Urothelium cell line (cell line): ENCODE measurements at regions not wholly inside any gene's neighbourhood (a gene's known extent, or its start where the extent isn't known, plus 50 kb on each side); places are given as distances from the start of the nearest gene placed in this dataset.
"Not testable (repeated sequence)": the region's sequence is repeated elsewhere in the genome, so short reads cannot be mapped to it uniquely, and the experiment has no call there.

Experiments
- DNase-seq: peaks from one replicate; pipeline ENCODE4 v3.0.0; 2011; ENCODE audit warnings: low spot score, mixed read lengths
- FAIRE-seq: peaks from 2 replicates; lab custom pipeline; 2011; peaks lifted over from hg19 to GRCh38; lab: Jason Lieb, UNC

- DNase-seq = no peak
- no peak for FAIRE-seq
These were observed 717.4 kb upstream of the SPRY2 start for GRCh38 chr13:81058211-81058915.

DNA sequence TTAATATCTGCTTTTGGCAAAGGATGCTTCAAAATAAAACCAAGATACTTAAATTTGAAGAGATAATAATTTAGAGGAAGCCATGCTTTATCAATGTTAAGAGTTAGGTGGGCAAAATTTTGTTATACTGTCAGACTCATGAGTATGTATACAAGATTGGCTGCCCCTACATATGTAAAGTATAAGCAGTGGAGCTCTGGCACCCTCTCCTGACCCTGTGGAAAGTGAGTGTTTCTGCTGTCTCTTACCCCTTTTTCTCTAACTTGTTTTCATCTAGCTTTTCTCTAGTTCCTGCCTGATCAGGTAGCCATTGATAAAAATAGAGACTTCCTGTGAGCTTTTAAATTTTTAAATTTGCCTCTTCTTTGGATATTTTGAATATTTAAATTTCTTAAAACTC is 710.9 kb upstream of the SPRY2 start:
- FAIRE-seq (no peak), DNase-seq (no peak)

DNA sequence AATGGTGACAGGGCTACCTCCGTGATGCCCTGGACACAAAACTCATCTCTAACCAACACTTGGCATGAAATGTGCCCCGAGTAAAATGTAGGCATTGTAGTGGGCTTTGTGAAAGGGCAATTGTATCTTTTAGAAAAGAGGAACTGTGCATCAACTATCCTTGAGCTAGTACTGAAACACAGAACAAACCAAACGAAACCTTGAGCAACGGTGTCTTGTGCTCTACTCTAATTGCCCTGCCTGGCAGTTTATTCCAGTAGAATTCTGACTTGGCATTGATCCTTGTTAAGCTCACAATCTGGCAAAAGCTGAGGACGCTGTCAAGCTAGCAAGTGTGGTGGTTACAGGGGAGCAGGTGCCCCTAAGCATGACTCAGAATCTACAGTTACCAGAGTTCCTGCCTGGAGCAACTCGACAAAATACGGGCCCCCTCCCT is 707.1 kb upstream of the SPRY2 start:
- DNase-seq (no peak), FAIRE-seq (no peak)

DNA sequence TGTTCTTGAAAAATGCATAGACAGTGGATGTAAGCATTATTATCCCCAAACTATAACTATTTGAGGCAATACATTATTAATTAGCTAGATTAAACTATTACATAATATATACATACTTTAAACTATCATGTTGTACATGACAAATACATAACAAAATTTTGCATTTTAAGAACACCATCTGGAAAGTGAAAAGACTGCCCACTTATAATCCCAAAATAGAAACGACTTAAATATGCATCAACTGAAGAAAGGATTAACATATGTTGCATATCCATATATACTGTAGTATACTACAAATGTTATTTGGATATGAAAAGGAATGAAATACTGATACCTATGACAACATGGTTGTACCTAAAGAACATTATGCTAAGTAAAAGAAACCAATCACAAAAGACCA is 700.8 kb upstream of the SPRY2 start:
- no peak for FAIRE-seq
- no peak for DNase-seq

DNA sequence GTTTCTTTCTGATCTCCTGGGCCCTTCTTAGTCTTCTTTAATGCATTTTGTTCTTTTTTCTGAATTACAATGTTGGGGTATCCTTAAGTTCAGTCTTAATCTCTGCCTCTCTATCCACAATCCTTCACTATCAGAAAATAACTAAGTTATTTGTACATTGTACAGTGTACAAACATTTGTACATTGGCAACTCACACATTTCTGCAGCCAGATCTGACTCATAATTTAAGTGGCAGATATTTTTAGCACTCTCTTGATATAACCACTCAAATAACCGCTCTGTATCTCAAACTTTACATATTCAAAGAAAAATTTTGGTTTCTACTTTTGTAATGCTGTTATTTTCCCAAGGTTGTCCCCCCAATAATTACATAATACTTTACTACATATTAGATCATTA is 691.1 kb upstream of the SPRY2 start:
- FAIRE-seq (no peak), DNase-seq (no peak)

GRCh38 chr13:81025091-81025490 is 684.2 kb upstream of the SPRY2 start:
- no peak for FAIRE-seq

GRCh38 chr13:81021284-81021840 is 680.4 kb upstream of the SPRY2 start:
- FAIRE-seq = no peak

More at GRCh38 chr13:81025091-81025490, 684.2 kb upstream of the SPRY2 start:
- DNase-seq = no peak

DNA sequence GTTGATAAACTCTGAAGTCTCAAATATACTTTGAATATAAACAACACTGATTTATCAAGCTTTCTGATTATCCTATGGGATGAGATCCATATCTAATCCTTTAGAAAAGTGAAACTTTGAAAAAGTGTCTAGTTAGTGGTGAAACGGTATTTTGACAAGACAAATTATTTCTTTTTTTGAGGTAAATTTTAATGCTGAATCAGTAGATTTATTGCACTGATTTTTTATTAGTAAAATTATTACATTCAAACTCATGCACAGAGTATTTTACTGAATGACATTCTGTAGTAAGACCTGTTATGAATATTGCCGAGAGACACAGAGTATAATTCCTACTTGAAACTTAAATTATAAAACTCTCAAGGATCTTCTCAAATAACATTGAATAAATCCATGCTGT is 679.1 kb upstream of the SPRY2 start:
- no peak for FAIRE-seq
- DNase-seq = no peak

More at GRCh38 chr13:81021284-81021840, 680.4 kb upstream of the SPRY2 start:
- DNase-seq = no peak

GRCh38 chr13:81018936-81019335 is 678.0 kb upstream of the SPRY2 start:
- no peak for DNase-seq
- no peak for FAIRE-seq

DNA sequence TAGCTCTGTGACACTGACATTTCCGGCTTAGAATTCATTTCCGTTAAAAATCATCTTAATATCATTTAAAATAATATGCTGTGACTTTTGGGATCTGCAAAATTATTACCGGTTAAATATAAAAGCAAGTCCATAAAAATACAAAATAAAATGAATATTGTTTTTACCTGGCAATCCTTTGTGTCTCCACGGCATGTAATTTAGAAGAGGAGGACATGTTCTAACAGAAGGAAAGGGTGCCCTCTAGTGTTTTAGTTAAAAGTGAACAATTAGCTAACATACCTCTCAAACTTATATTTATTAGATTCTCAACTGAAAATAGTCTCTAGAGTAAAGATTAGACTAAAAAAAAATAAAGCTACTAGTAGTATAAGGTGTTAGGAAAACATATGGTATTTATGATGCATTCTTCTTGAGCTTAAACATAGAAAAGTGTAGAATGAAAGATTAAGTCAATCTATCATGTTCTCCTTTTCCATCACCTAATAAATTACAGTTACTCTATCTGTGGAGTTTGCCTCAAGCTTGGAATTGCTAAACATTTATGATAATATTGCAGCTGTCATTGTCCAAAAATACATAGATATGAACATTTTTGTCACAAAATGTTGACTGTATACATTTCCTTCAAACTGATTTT is 676.7 kb upstream of the SPRY2 start:
- DNase-seq (peak; percentile 7), FAIRE-seq (no peak)

GRCh38 chr13:81012031-81012430 is 671.1 kb upstream of the SPRY2 start:
- FAIRE-seq (no peak), DNase-seq (no peak)

DNA sequence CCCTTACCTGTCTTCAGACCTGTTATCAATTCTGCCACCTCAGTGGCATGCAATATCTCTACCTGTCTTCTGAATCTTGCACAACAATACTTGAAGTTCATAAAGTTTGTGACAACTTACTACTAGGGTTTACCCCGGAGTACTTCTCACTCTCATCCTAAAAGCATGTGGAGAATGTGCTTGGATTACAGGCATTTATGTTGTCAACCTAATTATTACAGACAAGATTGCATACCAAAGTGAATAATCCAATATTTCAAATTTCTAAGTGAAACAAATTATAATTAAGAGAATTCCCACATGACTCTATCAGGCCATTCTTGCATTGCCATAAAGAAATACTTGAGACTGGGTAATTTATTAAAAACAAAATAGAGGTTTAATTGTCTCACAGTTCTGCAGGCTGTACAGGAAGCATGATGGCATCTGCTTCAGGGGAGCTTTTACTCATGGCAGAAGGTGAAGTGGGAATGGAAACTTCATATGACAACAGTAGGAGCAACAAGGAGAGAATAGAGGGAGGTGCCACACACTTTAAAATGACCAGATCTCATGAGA is 661.0 kb upstream of the SPRY2 start:
- FAIRE-seq = no peak

DNA sequence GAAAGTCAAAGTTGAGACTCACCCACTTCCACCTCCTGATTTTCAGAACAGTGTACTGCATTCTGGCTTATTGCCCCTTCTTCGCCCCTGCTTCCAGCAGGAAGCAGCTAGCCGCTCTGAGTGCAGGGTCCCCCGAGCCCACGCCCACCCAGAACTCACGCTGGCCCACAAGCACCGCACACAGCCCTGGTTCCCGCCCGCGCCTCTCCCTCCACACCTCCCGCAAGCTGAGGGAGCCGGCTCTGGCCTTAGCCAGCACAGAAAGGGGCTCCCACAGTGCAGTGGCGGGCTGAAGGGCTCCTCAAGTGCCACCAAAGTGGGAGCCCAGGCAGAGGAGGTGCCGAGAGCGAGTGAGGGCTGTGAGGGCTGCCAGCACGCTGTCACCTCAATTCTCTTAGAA is 657.7 kb upstream of the SPRY2 start:
- FAIRE-seq, DNase-seq: not testable (repeated sequence)

More for the DNA sequence above, 661.0 kb upstream of the SPRY2 start:
- no peak for DNase-seq

DNA sequence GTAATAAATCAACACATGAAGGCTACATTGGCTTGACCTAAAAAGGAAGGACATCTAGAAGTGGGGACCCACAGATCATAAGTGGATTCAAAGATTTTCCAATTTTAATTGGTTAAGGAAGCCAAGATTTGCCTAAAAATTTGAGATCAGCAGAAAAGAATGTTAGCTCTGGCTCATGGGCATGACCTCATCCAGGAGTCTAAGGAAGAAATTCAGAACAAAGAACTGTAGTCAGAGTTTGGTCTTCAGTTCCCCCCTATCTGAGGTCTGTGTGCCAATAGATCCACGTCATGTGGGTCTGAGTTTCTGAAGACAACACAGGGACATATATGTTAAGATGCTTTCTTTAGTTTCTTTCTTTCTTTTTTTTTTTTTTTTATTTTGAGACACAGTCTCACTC is 648.8 kb upstream of the SPRY2 start:
- DNase-seq (peak; percentile 16), FAIRE-seq (no peak)

DNA sequence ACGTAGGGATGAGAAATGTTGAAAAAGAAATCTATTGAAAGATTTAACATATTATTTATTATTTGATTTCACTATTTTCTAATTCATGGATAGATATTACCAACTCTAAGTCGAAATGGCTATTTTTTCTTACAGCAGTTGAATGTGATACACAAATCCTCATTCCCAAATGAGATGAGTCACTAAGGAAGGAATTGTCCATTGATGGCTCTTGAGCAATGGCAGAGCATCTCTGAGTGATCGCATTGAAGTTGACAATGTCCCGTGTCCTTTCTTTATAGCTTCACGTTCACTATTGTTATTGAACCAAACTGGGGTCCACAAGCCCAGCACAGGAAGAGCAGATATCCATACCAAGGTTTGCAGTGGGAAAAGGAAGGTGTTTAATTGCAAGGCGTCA is 648.3 kb upstream of the SPRY2 start:
- FAIRE-seq (no peak), DNase-seq (peak; percentile 2)

GRCh38 chr13:80988391-80989151 is 647.6 kb upstream of the SPRY2 start:
- DNase-seq (no peak), FAIRE-seq (no peak)

- FAIRE-seq (no peak), DNase-seq (peak; percentile 25)
These were observed 638.2 kb upstream of the SPRY2 start for GRCh38 chr13:80979035-80979641.

- no peak for FAIRE-seq
- no peak for DNase-seq
These were observed 636.2 kb upstream of the SPRY2 start for GRCh38 chr13:80977168-80977567.

DNA sequence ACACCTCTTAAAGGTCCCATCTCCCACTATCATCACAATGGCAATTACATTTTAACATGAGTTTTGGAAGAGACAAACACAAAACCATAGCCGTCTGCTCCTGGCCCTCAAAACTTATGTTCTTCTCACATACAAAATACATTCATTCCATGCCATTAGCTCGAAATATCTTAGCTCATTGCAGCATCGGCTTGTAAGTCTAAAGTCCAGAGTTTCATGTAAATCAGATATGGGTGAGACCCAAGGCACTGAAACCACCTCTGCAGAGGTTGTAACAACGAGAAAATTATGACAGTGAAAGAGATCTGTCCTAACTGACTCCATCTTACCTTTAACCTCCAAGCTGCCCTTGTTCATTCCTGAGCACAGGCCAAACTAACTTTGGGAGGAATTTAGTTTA is 635.0 kb upstream of the SPRY2 start:
- FAIRE-seq (no peak), DNase-seq (no peak)

DNA sequence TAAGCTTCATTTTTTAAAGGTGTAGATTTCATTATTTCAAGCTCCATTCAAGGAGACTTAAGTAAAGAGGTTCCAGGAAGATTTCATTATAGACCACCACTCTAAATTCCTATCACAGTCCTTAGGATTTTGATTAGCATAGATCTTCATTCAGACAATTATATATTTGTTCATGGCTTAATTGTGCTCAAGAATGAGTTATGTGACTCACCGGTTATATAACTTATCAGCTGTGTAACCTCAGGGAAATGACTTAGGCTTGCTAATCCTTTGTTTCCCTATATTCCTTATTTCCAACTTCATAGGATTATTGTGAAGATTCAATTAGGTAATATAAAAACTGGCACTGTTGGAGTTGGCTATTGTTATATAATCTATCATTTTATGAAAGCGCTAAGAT is 632.8 kb upstream of the SPRY2 start:
- no peak for FAIRE-seq
- DNase-seq = no peak
